Right lobe of liver (tissue), 4 donors: ENCODE measurements at regions not wholly inside any gene's neighbourhood (a gene's known extent, or its start where the extent isn't known, plus 50 kb on each side); places are given as distances from the start of the nearest gene placed in this dataset.

Experiments
- POLR2A ChIP-seq: fragments of 450-650 bp; IDR thresholded peaks from one replicate; pipeline ENCODE4 v1.6.1; 2017; ENCODE audit warnings: antibody characterized with exemption, mild to moderate bottlenecking
- TF ChIP-seq, protein P1 (sequence below), 4 donors: fragments of 200-600 bp in 3 of 4; fragments of 450-650 bp in 1 of 4; IDR thresholded peaks; one replicate each; pipeline versions ENCODE4 v1.5.1 to v1.8.0; 2016 to 2022; ENCODE audit warnings: antibody characterized with exemption in 4 of 4, mild to moderate bottlenecking in 2 of 4
- donor health status: DM: no; HTN: no; CAD: no.
- donor health status: DM: no; HTN: no; CAD: no.
- donor health status: DM: no; HTN: yes; CAD: no.

DNA sequence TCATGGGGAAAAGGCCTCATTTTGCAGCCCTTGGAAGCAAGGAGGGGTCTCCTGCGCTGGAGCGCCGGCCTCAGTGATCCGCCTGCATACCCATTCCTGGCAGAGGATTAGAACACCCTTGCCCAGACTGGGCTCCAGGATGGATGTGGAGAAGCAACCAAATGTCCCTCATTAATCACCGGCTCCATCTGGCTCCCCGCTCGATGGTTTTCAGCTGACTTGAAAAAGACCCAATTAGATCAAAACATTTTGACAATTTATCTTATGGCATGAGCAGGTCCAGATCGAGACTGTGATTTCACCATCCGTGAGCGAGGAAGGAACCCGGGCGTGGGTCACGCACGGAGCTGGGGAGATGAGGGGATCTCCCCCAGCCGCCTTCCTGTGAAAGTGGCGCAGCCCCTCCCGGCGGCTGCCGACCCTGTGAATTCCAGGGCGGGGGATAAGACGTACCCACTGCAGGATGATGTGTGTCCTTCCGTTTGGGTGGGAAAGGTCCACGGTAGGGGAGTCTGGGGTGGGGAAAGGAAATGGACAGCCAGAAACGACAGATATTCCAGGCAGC is 141.6 kb downstream of the EMX2 start:
- TF ChIP-seq POLR2A, result no peak
- TF ChIP-seq, protein P1, sequence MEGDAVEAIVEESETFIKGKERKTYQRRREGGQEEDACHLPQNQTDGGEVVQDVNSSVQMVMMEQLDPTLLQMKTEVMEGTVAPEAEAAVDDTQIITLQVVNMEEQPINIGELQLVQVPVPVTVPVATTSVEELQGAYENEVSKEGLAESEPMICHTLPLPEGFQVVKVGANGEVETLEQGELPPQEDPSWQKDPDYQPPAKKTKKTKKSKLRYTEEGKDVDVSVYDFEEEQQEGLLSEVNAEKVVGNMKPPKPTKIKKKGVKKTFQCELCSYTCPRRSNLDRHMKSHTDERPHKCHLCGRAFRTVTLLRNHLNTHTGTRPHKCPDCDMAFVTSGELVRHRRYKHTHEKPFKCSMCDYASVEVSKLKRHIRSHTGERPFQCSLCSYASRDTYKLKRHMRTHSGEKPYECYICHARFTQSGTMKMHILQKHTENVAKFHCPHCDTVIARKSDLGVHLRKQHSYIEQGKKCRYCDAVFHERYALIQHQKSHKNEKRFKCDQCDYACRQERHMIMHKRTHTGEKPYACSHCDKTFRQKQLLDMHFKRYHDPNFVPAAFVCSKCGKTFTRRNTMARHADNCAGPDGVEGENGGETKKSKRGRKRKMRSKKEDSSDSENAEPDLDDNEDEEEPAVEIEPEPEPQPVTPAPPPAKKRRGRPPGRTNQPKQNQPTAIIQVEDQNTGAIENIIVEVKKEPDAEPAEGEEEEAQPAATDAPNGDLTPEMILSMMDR (IDR thresholded peaks at IDR 0.05), result no peak
